Caco-2 (cell line): ENCODE measurements at regions not wholly inside any gene's neighbourhood (a gene's known extent, or its start where the extent isn't known, plus 50 kb on each side); places are given as distances from the start of the nearest gene placed in this dataset.

Source experiments
- BruUV-seq: library from RNA; stranded (reverse); fragments of 400-500 nt; replicated peaks from 2 replicates; lab custom pipeline; 2021; lab: Mats Ljungman, UMichigan
- CTCF ChIA-PET: fragments of 300-600 bp; sonication (Branson Sonifier 250); formaldehyde crosslinking; loops from one replicate; lab custom pipeline; 2022; ENCODE audit warnings: antibody characterized with exemption; lab: Charles Lee
- POLR2A ChIA-PET: fragments of 300-600 bp; sonication (Branson Sonifier 250); formaldehyde crosslinking; loops from one replicate; lab custom pipeline; 2022; ENCODE audit warnings: antibody characterized with exemption; lab: Charles Lee
- DNase-seq, 2 experiments: peaks; one replicate each; pipeline versions ENCODE4 v3.0.0 to v3.0.0-alpha.2; 2020 to 2022
- H3K27me3 ChIP-seq: replicated peaks from 2 replicates; pipeline ENCODE4 v1.6.0; 2011; ENCODE audit warnings: low read length; ENCODE audit not compliant: control insufficient read depth, insufficient read depth
- H3K36me3 ChIP-seq: 2 replicates; pipeline ENCODE4 v1.5.1; 2011; ENCODE audit warnings: low read length; ENCODE audit not compliant: control insufficient read depth, insufficient read depth
- H3K4me1 ChIP-seq: fragments of 250-450 bp; sonication (Bioruptor Pico); 2 replicates; pipeline ENCODE4 v1.5.1; 2020; ENCODE audit warnings: mild to moderate bottlenecking
- H3K4me3 ChIP-seq: 2 replicates; pipeline ENCODE4 v1.5.1; 2011; ENCODE audit warnings: low read depth, mild to moderate bottlenecking, control low read depth, low read length
- H3K9me3 ChIP-seq: fragments of 250-450 bp; sonication (Bioruptor Pico); 2 replicates; pipeline ENCODE4 v1.5.1; 2020; ENCODE audit warnings: mild to moderate bottlenecking, moderate library complexity
- H3K27ac Mint-ChIP-seq: one replicate; pipeline ENCODE4 v1.8.0; 2022; ENCODE audit warnings: mixed read lengths; ENCODE audit not compliant: unreplicated experiment
- H3K27me3 Mint-ChIP-seq: one replicate; pipeline ENCODE4 v1.8.0; 2022; ENCODE audit warnings: mixed read lengths; ENCODE audit not compliant: insufficient read depth, unreplicated experiment
- H3K36me3 Mint-ChIP-seq: one replicate; pipeline ENCODE4 v1.8.0; 2022; ENCODE audit warnings: mild to moderate bottlenecking, mixed read lengths; ENCODE audit not compliant: insufficient read depth, unreplicated experiment
- H3K4me1 Mint-ChIP-seq: one replicate; pipeline ENCODE4 v1.8.0; 2022; ENCODE audit warnings: low read depth, mixed read lengths; ENCODE audit not compliant: unreplicated experiment
- H3K4me3 Mint-ChIP-seq: one replicate; pipeline ENCODE4 v1.8.0; 2022; ENCODE audit warnings: mild to moderate bottlenecking, moderate library complexity, mixed read lengths; ENCODE audit not compliant: unreplicated experiment
- H3K9me3 Mint-ChIP-seq: one replicate; pipeline ENCODE4 v1.8.0; 2022; ENCODE audit warnings: mixed read lengths; ENCODE audit not compliant: unreplicated experiment
- intact Hi-C: fragments of 100-400 bp; cut with micrococcal nuclease; formaldehyde crosslinking; loops from one replicate; pipeline ENCODE4 v1.10.0; 2022; ENCODE audit not compliant: unreplicated experiment
- TF ChIP-seq, protein P1 (sequence below), 2 experiments: fragments of 200-600 bp in 1 of 2; IDR thresholded peaks; 1 replicate in 1 of 2; 2 replicates in 1 of 2; pipeline versions ENCODE4 v1.5.1 to v1.8.0; 2011 to 2022; ENCODE audit warnings: antibody characterized with exemption in 1 of 2, control low read depth in 1 of 2, inconsistent platforms in 1 of 2, low read depth in 1 of 2, low read length in 1 of 2, mild to moderate bottlenecking in 1 of 2, moderate library complexity in 1 of 2; ENCODE audit not compliant: insufficient read depth in 1 of 2, severe bottlenecking in 1 of 2, unreplicated experiment in 1 of 2

DNA sequence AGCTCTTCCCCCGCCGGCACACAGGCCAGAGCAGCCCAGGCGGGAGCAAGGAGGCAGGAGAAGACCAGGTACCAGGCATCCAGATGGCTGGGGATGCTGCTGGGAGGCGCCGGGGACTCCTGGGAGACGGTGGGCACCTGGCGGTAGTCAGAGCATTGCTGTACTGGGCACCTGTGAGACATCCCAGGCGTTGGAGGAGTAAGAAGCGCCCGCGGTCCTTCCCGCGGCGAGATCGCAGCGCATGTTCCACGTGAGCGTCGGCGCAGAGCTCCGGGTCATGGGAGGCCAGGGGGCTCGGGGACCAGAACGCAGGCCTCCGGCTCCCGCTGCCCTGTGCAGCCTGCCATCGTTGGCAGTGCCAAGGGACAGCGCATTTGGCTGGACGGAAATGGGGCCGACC lies 293.7 kb upstream of the CDYL start:
- Mint-ChIP-seq H3K27me3 (no peaks in the 10 kb centered on the region), H3K9me3 (peaks cover 8% of the 10 kb centered on the region), H3K36me3 (peaks cover 2% of the 10 kb centered on the region), H3K4me3 (no peak overlapping the region), H3K4me1 (peaks cover 21% of the 10 kb centered on the region), H3K27ac (no peak overlapping the region)
- H3K9me3 ChIP-seq, result peaks cover 8% of the 10 kb centered on the region; the same call in 1 of the 2 replicates
- BruUV-seq, result no TSS peak
- H3K4me1 ChIP-seq, result peaks cover 14% of the 10 kb centered on the region
- H3K36me3 ChIP-seq, result no peaks in the 10 kb centered on the region
- CTCF ChIA-PET, result no interaction called here
- no peaks in the 10 kb centered on the region for H3K27me3 ChIP-seq
- no peak for DNase-seq
- TF ChIP-seq, protein P1, sequence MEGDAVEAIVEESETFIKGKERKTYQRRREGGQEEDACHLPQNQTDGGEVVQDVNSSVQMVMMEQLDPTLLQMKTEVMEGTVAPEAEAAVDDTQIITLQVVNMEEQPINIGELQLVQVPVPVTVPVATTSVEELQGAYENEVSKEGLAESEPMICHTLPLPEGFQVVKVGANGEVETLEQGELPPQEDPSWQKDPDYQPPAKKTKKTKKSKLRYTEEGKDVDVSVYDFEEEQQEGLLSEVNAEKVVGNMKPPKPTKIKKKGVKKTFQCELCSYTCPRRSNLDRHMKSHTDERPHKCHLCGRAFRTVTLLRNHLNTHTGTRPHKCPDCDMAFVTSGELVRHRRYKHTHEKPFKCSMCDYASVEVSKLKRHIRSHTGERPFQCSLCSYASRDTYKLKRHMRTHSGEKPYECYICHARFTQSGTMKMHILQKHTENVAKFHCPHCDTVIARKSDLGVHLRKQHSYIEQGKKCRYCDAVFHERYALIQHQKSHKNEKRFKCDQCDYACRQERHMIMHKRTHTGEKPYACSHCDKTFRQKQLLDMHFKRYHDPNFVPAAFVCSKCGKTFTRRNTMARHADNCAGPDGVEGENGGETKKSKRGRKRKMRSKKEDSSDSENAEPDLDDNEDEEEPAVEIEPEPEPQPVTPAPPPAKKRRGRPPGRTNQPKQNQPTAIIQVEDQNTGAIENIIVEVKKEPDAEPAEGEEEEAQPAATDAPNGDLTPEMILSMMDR (IDR thresholded peaks at IDR 0.05; ENCODE audit: insufficient read depth in 1 of 2, low read depth in 1 of 2, low read length in 1 of 2, severe bottlenecking in 1 of 2, unreplicated experiment in 1 of 2), result no peak
- H3K4me3 ChIP-seq, result no peak overlapping the region
- intact Hi-C loops, result no loop called here
- POLR2A ChIA-PET, result no interaction called here

DNA sequence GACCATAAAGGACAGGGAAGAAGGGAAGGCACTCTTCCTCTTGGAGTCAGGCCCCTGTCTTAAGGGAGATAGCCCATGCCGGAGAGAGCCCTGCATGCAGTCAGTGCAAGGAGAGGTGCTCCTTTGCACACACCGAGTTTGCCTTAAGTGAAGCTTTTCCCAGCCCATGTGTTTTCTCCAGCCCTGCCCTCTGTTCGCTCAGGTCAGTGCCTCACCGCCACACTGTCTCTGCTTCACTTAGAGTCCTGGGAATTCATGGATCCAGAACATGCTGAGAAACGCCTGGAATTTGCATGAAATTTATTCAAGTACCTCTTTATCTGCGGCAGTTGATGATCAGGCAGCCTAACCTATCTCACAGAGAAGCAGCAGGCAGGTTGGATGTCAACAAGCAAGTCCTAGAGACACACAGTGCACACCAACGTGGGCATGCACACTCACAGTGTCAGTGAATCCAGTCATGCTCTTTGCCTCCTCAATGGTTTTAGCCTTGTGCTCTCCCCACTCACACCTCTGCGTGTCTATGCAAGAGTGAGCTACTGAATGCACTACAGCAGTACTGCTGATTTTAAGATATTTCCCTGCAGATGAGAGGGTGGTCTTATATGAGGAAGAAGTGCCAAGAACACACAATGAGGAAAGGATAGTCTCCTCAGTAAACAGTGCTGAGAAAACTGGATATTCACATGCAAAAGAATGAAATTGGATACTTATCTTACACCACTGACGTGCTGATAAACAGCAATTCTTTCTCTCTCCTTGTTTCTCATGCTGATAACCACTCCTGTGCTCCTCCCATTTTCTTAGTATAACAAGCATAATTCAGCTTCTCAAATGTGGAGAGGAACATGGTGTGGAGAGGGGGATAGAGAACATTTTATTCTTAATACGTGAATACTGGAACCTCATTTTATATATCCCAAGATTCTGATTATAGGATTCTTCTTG lies 295.1 kb upstream of the CDYL start:
- Histone ChIP-seq H3K9me3 (no peaks in the 10 kb centered on the region), H3K36me3 (no peaks in the 10 kb centered on the region), H3K4me1 (peaks cover 7% of the 10 kb centered on the region; the same call in 1 of the 2 replicates), H3K27me3 (no peaks in the 10 kb centered on the region), H3K4me3 (no peak overlapping the region)
- BruUV-seq, result no TSS peak
- H3K27ac Mint-ChIP-seq, result no peak overlapping the region
- intact Hi-C loops, result no loop called here
- no peak overlapping the region for H3K4me3 Mint-ChIP-seq
- ChIA-PET CTCF (no interaction called here), POLR2A (no interaction called here)
- H3K9me3 Mint-ChIP-seq, result peaks cover 18% of the 10 kb centered on the region
- TF ChIP-seq, protein P1 (IDR thresholded peaks at IDR 0.05; ENCODE audit: insufficient read depth in 1 of 2, low read depth in 1 of 2, low read length in 1 of 2, severe bottlenecking in 1 of 2, unreplicated experiment in 1 of 2), result no peak
- H3K36me3 Mint-ChIP-seq, result no peaks in the 10 kb centered on the region
- H3K27me3 Mint-ChIP-seq, result no peaks in the 10 kb centered on the region
- DNase-seq, result no peak
- H3K4me1 Mint-ChIP-seq, result peaks cover 13% of the 10 kb centered on the region

DNA sequence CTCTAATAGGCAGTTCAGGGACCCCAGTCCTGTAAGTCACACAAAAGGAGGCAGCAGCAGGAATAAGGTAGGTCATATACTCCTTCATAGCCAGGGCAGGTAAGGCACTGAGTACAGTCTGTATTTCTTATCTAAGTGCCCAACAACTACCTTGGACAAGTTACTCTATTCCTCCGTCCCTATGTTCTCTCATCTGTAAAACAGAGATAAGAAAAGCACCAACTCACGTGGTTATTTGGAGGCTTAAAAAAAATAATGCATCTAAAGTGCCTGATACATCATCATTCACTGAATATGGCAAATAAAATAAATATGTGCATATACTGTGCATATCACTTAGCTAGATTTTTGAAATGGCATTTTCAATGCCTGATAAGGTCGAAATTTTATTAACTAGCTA lies 298.1 kb upstream of the CDYL start:
- Mint-ChIP-seq H3K36me3 (no peaks in the 10 kb centered on the region), H3K27ac (no peak overlapping the region), H3K27me3 (no peaks in the 10 kb centered on the region), H3K4me1 (peaks cover 13% of the 10 kb centered on the region), H3K4me3 (no peak overlapping the region), H3K9me3 (peaks cover 20% of the 10 kb centered on the region)
- H3K4me3 ChIP-seq, result no peak overlapping the region
- no peaks in the 10 kb centered on the region for H3K27me3 ChIP-seq
- H3K4me1 ChIP-seq, result peaks cover 7% of the 10 kb centered on the region; the same call in 1 of the 2 replicates
- ChIA-PET CTCF (no interaction called here), POLR2A (no interaction called here)
- no peaks in the 10 kb centered on the region for H3K36me3 ChIP-seq
- TF ChIP-seq, protein P1 (IDR thresholded peaks at IDR 0.05; ENCODE audit: insufficient read depth in 1 of 2, low read depth in 1 of 2, low read length in 1 of 2, severe bottlenecking in 1 of 2, unreplicated experiment in 1 of 2), result no peak
- no peaks in the 10 kb centered on the region for H3K9me3 ChIP-seq
- BruUV-seq, result no TSS peak
- no peak for DNase-seq
- intact Hi-C loops, result no loop called here
